NCI-H524 treated with DMSO at 0.1 percent for 48 hours (cell line): ENCODE measurements at regions not wholly inside any gene's neighbourhood (a gene's known extent, or its start where the extent isn't known, plus 50 kb on each side); places are given as distances from the start of the nearest gene placed in this dataset.
"Not testable (repeated sequence)": the region's sequence is repeated elsewhere in the genome, so short reads cannot be mapped to it uniquely, and the experiment has no call there.

Experiments
- DNase-seq: peaks from one replicate; lab custom pipeline; 2025; lab: John Stamatoyannopoulos, UW

DNA sequence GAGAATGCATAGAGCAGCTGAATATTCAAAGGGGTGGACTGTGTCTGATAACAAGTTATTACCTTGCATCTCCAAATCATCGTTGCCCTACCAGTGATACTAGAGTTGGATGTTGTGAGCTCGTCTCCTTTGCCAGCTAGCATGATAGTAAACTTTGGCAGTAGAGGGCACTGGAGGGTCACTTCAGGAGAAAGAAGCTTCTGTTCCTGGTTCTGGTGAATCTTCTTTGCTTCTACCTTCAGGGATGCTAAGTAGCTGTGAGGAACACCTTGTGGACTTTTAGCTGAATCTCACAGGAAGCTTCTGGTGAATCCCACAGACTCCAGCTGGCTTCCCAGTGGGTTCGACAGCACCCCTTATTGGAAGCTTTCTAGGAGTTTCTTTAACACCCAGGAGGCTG lies 626.6 kb upstream of the SGCD start:
- no peak for DNase-seq

DNA sequence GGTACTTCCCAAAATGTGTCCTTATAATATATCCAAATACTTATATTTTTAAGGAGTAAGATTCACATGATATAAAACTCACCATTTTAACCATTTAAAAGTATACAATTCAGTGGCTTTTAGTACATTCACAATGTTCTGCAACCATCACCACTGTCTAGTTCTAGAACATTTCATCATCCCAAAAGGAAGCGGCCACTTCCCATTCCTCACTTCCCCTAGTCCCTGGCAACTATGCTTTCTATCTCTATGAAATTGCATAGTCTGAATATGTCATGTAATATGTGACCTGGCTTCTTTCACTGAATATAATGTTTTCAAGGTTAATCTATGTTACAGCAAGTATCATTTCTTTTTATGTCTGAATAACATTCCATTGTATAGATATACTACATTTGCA lies 615.1 kb upstream of the SGCD start:
- no peak for DNase-seq

DNA sequence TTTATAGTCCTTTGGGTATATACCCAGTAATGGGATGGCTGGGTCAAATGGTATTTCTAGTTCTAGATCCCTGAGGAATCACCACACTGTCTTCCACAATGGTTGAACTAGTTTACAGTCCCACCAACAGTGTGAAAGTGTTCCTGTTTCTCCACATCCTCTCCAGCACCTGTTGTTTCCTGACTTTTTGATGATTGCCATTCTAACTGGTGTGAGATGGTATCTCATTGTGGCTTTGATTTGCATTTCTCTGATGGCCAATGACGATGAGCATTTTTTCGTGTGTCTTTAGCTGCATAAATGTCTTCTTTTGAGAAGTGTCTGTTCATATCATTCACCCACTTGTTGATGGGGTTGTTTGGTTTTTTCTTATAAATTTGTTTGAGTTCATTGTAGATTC lies 612.5 kb upstream of the SGCD start:
- DNase-seq, result not testable (repeated sequence)

DNA sequence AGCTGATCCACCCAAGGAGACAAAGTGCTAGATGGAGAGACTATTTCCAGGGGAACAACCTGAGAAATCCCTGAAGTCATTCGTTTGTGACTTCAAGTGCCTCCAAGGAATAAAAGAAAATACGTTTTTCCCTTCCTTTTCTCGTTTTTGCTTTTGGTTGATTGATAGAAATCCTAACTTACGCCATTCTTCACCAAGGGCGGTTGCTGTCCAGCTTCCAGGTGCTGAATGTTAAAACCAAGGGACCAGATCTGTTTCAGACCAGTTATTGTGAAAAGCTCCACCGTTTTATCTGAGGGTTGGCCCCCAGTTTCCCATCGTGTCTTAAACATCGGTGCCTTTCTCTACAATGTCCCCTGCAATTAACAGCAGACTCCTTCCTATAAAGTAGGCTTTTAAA lies 600.7 kb upstream of the SGCD start:
- DNase-seq, result no peak

DNA sequence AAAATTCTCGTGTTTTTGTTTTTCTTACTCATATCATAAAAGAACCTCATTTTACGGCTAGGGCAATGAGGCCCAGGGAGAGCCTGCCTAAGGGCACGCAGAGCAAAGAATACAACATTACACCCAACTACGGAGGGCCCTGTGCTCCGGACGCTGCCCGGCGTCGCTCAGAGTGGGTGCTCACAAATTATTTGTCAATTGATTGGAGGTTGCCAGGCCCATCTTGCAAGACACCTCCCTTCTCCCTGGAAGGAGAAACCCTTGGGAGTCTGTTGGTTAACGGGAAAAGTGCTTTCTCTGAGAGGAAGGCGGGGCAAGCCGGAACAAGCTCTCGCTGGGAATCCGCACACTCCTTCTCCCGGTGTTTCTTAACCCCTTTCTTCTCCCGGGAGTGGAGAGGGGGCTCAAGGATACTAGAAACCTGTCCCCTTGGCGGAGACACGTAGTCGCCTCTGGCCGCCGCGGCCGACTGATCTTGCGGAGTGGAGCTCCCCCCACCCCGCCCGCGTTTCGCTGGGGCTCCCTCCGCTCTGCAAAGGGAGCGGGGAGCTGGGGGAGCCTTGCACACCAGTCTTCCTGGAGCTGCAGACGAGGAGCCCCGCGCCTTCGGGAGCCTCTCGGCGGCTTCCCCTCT lies 599.3 kb upstream of the SGCD start:
- DNase-seq, result no peak

DNA sequence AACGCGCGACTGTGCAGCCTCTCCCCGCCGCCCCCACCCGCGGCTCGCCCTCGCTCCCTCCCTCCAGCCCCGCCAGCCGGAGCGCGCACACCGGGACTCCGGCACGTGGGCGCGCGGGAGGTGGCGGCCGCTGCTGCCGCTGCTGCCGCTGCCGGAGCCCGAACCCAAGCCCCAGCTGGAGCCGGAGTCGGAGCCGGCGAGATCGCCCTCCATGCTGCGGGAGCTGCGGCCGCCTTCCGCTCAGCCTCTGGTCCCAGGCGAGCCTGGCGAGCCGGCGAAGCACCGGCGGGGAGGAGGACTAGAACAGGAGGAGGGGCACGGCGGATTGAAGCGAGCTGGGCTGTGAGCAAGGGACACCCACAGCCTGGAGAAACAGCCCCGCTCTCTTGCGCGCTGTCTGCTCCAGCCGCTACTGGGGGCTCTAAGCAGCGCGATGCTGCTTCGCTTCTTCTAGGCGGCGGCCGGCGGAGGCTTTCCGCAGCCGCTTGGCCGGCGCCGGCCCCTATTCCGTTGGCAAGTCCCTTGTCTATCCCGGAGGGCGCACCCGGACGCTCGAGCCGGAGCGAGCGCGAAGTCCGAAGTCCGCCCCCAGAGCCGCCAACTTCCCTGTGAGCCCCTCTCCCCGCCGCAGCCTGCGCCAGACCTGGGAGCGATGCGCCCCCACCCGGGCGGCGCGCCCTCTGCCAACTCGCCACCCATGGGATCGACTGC lies 598.7 kb upstream of the SGCD start:
- peak; percentile 30 for DNase-seq

DNA sequence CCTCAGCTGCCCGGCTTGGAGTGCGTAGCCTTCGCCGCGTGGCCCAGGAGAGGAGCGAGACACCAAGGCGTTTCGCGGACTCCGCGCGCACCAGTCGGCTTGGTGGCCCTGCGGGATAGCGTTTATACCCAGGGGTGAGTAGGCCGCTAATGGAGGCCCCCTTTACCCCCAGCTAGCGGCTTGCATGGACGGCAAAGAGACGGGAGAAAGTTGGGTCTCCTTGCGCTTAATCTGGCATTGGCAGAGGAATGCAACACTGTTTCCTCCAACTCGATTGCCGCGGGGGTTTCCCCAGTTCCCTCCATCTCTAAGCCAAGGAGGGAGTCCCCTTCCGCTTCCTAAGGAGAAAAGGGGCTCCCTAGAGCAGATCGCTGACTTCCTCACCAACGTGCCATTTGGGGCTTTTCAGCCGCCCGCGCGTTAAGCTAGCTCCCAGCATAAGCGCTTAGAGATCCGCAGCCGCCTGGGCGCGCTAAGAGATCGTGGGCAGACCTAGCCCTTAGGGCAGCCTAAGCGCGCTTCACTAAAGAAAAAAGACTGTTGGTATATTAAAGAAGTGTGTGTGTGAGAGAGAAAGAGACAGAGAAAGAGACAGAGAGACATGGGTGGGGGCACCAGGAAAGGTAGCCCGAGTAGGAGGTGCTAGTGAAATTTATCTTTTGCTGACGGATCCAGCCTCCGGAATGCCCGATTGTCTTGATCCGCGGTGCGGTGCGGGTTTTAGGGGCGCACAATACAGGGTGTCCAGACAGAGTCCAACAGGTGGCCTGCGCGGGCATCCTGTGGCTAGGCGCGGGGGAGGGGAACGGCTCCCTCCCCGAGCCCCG lies 597.9 kb upstream of the SGCD start:
- peak; percentile 37 for DNase-seq

DNA sequence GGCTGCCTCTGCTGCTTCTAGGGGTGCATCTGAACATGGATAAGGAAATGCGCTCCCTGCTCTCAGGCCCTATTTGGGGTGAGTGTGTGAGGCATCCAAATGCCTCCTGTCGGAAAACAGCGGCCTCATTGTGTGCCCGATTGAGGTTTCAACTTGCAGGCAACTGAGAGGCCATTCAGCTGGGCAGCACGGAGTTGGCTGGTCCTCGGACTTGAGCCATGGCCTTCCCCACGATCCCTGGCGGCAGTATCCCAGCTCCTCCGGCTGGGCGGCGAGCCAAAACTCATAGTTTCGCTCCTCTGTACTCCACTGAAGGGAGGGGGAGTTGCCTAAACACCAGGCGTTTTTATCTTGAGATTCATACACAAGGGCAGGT lies 597.3 kb upstream of the SGCD start:
- DNase-seq, result no peak

DNA sequence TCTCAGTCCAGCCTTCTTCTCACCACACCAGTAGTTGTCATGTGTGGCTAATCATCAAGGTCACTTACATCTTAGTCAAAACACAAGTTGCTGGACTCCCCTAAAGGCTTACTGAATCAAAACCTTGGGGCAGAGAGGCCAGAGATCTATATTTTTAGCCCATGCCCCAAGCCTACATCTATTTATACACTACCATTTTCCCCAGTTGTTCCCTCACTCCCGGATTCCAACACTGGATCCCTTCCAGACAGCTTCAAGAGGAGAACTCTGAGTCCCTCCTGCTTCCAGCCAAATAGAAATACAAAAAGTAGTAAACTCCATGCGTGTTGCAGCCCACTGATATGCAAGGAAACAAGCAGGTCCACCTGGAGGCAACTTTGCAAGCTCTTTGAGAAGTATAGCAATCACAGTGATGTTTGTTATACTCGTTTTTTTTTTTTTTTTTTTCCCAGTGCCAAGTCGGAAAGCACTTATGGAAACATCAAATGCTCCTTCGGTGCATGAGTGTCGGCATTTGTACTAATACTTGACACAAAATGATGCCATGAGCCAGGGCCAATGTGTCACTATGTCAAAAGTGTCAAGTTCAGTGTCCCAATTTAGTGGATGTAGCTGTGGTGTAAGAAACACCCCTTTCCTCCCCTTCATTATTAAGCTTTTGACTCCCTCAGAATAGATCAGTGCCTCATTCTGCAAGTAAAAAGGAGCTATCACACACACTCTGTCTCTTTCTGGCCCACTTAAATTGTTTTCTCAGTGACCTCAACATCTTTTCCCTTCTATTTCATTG lies 594.2 kb upstream of the SGCD start:
- DNase-seq, result no peak

DNA sequence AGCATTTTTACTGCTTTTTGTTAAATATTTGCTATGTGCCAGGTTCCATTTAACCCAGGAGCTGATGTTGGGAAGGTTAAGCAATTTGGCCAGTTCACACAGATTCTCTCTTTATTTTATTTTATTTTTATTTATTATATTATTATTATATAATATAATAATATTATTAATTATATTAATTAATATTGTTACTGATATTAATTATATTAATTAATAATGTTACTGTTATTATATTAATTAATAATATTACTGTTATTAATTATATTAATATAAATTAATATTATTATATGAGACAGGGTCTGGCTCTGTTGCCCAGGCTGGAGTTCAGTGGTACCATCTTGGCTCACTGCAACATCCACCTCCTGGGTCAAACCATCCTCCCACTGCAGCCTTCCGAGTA lies 593.0 kb upstream of the SGCD start:
- no peak for DNase-seq

DNA sequence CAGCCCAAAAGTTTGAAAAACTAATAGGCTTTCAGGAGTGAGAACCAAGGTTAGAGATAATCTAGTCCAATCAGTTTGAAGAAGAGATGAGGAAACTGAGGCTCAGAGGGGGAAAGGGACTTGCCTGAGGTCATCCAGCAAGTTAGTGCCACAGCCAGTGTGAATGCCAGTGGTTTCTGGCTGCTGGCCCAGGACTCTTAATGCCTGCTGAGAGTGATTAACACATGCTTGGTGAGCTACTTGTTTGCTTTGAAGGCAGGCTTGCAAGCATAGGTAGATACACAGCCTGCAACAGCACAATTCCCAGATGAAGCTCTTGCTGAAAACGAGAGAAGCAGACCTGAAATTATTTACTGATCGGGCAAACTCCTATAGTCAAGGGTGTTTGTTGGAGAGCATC lies 591.6 kb upstream of the SGCD start:
- no peak for DNase-seq

DNA sequence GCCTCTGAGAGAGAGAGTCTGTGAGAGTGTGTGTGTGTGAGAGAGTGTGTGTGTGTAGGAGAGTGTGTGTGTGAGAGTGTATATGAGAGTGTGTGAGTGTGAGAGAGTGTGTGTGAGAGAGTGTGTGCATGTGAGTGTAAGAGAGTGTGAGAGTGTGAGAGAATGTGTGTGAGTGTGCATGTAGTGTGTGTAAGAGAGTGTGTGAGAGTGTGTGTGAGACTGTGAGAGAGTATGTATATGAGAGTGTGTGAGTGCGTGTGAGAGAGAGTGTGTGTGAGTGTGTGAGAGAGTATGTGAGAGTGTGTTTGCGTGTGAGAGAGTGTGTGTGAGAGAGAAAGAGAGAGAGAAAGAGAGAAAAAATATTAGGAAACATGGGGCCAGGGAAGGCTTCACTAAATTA lies 588.3 kb upstream of the SGCD start:
- no peak for DNase-seq

DNA sequence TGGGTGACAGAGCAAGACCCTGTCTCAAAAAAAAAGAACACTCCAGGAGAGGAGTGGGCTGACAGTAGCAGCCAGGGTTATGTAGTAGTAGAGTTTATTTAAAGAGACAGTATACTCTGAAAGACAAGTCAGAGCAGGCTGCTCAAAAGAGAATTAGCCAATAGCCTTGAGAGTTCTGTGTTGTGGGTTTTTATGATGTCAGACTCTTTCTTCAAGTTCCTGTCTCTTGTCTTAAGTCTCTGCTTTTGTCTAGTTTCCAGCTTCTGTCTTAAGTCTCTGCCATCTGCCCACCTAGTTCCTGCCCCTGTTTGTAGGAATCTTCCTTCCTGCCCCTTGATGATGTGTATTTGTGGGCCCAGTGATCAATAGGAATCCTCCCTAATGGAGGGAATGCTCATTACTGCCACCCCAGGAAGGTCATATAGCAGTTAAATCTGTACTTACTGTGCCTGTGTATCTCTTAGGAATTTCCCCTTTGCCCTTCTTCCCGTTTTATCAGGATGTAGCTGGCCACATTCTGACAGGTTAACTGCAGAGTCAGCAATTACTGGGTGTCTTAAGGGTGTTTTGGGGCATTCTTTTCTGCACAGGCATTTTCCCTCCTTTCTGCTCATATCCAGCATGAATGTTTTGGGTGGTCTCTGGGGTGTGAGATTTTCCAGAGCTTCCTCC lies 580.5 kb upstream of the SGCD start:
- DNase-seq, result no peak

DNA sequence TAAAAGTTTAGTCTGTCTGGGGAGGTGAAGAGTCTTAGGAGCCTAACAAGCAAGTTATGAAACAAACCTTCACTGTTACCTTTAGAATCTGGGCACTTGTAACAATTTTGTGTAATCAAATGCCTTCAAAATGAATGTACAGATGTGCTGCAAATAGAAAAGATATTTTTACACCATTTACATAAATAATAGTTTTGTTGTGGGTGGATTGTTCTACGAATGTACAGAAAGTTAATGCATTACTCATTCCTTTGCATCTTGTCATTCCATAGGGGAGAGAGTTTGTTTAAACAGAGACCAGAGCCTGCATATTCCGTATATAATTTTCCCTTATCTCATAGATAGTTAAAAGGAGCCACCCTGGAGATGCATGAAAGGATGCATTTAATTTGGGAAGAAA lies 576.9 kb upstream of the SGCD start:
- DNase-seq, result no peak

DNA sequence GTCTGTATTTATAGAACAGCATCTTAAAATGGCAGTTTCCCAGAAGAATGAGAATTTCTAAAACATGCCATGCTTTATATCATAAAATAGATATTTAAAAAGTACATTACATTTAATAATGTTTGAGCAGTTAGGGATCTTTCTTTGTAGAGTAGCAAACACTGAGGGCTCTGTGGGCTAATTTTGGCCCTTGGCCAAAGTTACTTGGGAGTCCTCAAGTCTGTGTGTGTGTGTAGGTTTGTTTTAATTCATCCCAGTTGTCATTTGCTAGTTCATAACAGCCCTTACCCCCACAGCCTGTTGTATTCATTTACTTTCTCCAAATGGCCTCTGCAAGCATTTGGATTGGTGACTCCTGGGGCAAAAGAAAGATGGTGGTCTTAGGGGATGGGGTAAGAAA lies 576.4 kb upstream of the SGCD start:
- DNase-seq, result no peak

DNA sequence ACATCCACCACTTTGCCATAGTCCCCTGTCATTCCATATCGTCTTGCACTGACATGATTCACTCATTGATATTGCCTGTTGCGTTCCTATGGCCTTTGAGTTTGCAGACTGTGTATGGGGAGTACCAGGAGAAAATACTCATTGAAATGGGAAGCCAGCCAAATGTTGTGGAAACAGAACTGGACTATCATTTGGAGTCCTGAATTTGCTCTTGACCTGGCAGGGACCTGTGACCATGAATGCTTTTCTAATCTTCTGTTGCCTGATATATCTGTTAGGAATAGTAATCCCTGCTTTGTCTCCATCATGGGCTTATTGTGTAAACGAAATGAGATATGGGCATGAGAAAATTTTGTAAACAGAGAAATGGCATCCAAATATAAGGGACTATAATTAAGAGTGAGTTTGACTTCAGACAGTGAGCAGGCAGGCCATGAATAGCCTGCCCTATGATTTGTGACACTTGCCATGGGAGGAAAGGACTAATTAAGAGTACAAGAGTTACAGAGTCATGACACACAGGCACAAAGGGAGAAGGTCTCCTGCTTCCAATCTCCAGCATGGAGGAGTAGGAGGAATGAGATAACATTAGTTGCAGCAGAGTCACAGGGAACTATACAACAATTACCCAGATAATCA lies 572.9 kb upstream of the SGCD start:
- DNase-seq, result no peak

DNA sequence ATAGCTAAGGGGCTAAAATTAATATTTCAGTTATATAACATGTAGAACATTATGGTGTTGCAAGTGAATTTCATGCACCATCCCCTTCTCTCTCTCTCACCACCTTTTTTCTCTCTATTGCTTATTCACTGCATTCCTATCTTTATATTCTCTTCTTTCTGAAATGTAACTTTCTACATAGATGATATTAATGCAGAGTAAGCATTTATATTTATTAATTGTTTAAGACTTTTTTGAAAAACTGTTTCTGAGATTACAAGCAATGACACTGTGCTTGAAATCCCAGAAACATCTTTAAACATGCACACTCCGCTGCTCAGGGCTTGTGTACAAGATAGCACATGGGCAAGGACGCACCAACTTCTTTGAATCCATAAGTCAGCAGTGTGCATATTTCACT lies 567.7 kb upstream of the SGCD start:
- DNase-seq, result no peak

DNA sequence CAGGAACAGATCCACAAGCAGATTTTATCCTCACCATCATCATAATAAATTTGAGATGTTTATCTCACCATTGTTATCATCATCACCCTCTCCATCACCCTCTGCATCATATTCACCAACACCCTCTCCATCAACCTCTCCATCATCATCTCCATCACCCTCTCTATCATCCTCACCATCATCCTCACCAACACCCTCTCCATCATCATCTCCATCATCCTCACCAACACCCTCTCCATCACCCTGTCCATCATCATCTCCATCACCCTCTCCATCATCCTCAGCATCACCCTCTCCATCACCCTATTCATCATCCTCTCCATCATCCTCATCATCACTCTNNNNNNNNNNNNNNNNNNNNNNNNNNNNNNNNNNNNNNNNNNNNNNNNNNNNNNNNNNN lies 567.0 kb upstream of the SGCD start:
- no peak for DNase-seq

DNA sequence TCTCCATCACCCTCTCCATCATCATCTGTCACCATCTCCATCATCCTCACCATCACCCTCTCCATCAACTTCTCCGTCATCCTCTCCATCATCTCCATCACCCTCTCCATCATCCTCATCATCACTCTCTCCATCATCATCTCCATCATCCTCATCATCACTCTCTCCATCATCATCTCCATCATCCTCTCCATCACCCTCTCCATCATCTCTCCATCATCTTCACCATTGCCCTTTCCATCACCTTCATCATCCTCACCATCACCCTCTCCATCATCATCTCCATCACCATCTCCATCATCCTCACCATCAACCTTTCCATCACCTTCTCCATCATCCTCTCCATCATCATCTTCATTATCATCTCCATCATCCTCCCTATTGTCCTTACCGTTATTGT lies 565.5 kb upstream of the SGCD start:
- DNase-seq, result no peak

DNA sequence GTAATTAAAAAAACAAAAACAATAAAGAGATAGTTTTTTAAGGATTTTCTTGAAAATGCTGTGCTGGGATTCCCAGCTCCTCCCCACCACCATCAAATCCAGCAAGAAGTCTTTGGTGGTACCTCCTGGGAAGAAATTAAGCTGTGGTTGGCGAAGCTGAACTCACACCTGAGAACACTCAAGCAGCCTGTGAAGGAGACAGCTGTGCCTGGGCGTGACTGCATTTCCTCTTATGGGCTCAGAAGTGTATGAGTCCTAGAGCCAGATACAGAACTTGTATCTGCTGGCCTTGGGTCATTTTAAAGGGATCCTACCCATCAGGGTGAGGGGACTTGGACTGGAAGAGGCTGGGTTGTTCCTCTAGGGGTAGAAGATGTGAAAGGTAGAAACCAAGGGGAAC lies 561.2 kb upstream of the SGCD start:
- DNase-seq, result no peak

DNA sequence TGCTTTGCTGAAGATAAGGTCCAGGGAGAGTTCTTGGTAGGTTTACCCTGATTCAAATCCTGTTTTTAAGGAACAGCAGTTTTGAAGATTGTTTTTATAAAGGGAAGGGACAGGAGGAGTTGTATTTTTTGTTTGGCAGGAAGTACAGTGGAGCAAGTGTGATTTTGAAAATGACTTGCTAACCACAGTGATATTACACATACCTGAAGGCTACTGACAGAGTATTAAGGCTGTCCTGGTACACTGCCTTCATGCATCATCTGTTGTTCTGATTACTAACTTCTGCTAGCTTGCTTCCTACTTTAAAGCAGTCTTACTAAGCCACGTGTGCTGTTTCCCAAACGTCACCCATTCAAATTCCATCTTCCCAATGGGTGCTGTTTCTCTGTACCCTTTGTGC lies 559.5 kb upstream of the SGCD start:
- DNase-seq, result no peak

DNA sequence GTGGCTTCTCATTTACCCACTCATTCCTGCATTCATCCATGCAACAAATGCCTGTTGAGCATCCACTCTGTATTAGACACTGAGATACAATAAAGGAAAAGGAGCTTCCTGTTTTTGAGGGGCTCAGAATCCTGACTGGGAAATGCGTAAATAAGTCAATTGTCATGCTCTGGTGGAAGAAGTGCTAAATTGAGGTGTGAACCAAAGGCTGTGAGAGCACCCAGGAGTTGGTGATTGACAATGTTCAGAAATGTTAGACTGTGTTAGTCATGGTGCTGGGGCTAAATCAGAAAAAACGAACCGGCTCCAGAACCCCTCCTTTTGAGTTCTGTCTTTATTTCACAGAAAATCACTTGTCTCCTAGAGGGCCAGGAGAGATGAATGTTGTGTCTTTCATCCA lies 558.6 kb upstream of the SGCD start:
- no peak for DNase-seq
